Hepatocyte (in vitro differentiated cells): ENCODE measurements at regions not wholly inside any gene's neighbourhood (a gene's known extent, or its start where the extent isn't known, plus 50 kb on each side); places are given as distances from the start of the nearest gene placed in this dataset.

Source experiments
- DNase-seq: peaks from one replicate; pipeline ENCODE4 v3.0.0-alpha.2; 2016; ENCODE audit warnings: low spot score
- H2AFZ ChIP-seq: fragments of 200-600 bp; sonication (generic); 2 replicates; pipeline ENCODE4 v1.6.0; 2016; ENCODE audit warnings: antibody characterized with exemption, mild to moderate bottlenecking
- H3K27ac ChIP-seq: fragments of 200-600 bp; sonication (generic); 2 replicates; pipeline ENCODE4 v1.5.1; 2016; ENCODE audit warnings: mild to moderate bottlenecking
- H3K27me3 ChIP-seq: fragments of 200-600 bp; sonication (generic); 2 replicates; pipeline ENCODE4 v1.6.1; 2016
- H3K36me3 ChIP-seq: fragments of 200-600 bp; sonication (generic); replicated peaks from 2 replicates; pipeline ENCODE4 v1.5.1; 2016; ENCODE audit warnings: low read depth; ENCODE audit not compliant: insufficient read depth
- H3K4me1 ChIP-seq: fragments of 200-600 bp; sonication (generic); 2 replicates; pipeline ENCODE4 v1.5.1; 2016; ENCODE audit warnings: mild to moderate bottlenecking, moderate library complexity; ENCODE audit not compliant: insufficient read depth
- H3K4me2 ChIP-seq: fragments of 200-600 bp; sonication (generic); 2 replicates; pipeline ENCODE4 v1.6.0; 2016
- H3K4me3 ChIP-seq: fragments of 200-600 bp; sonication (generic); 2 replicates; pipeline ENCODE4 v1.5.1; 2016; ENCODE audit warnings: mild to moderate bottlenecking
- H3K79me2 ChIP-seq: fragments of 200-600 bp; sonication (generic); 2 replicates; pipeline ENCODE4 v1.6.0; 2017; ENCODE audit warnings: mild to moderate bottlenecking
- H3K9me2 ChIP-seq: fragments of 200-600 bp; sonication (generic); replicated peaks from 2 replicates; pipeline ENCODE4 v1.6.0; 2017; ENCODE audit warnings: mild to moderate bottlenecking; ENCODE audit not compliant: insufficient read depth
- H3K9me3 ChIP-seq: fragments of 200-600 bp; sonication (generic); 2 replicates; pipeline ENCODE4 v1.5.1; 2016; ENCODE audit warnings: low read depth, mild to moderate bottlenecking
- H4K20me1 ChIP-seq: fragments of 200-600 bp; sonication (generic); 2 replicates; pipeline ENCODE4 v1.6.0; 2016; ENCODE audit warnings: mild to moderate bottlenecking; ENCODE audit not compliant: insufficient read depth, poor library complexity, severe bottlenecking
- CTCF ChIP-seq: fragments of 200-600 bp; sonication (generic); IDR thresholded peaks from 2 replicates; pipeline ENCODE4 v1.5.1; 2016; ENCODE audit warnings: antibody characterized with exemption, mild to moderate bottlenecking; ENCODE audit not compliant: poor library complexity
- EZH2 ChIP-seq: fragments of 200-600 bp; sonication (generic); IDR thresholded peaks from 2 replicates; pipeline ENCODE4 v1.6.1; 2016; ENCODE audit warnings: antibody characterized with exemption, mild to moderate bottlenecking, borderline replicate concordance
- EZH2phosphoT487 ChIP-seq: fragments of 200-600 bp; sonication (generic); IDR thresholded peaks from one replicate; pipeline ENCODE4 v1.6.1; 2018; ENCODE audit warnings: antibody characterized with exemption, mild to moderate bottlenecking, low read depth, moderate library complexity; ENCODE audit not compliant: unreplicated experiment, severe bottlenecking
- WGBS: methylation state at CpG from one replicate; pipeline ENCODE4 v1.1.6; 2016; ENCODE audit warnings: low lambda C conversion rate; ENCODE audit errors: missing lambda C conversion rate; 5-methylcytosine and 5-hydroxymethylcytosine counted together

- Histone ChIP-seq H3K4me1 (no peaks in the 10 kb centered on the region), H3K9me2 (no peaks in the 10 kb centered on the region), H2AFZ (no peak overlapping the region), H3K9me3 (peaks cover 11% of the 10 kb centered on the region), H3K27ac (no peak overlapping the region), H3K4me2 (no peak overlapping the region), H3K36me3 (no peaks in the 10 kb centered on the region), H3K4me3 (no peak overlapping the region), H4K20me1 (no peaks in the 10 kb centered on the region), H3K27me3 (no peaks in the 10 kb centered on the region), H3K79me2 (no peaks in the 10 kb centered on the region)
- WGBS = 89% methylated on average over 1 of the region's 1 CpG
- no peak for DNase-seq
- no peak for TF ChIP-seq CTCF
- TF ChIP-seq EZH2phosphoT487 = no peak
- no peak for TF ChIP-seq EZH2
Measured at GRCh38 chr2:144749188-144749587, 229.3 kb upstream of the ZEB2 start.

- WGBS = 83% methylated on average over 5 of the region's 5 CpGs
- Histone ChIP-seq H3K9me2 (no peaks in the 10 kb centered on the region), H3K4me1 (no peaks in the 10 kb centered on the region), H3K4me3 (no peak overlapping the region), H3K4me2 (no peak overlapping the region), H3K27ac (no peak overlapping the region), H3K79me2 (no peaks in the 10 kb centered on the region), H3K9me3 (peaks cover 11% of the 10 kb centered on the region), H3K27me3 (no peaks in the 10 kb centered on the region), H4K20me1 (no peaks in the 10 kb centered on the region), H2AFZ (no peak overlapping the region), H3K36me3 (no peaks in the 10 kb centered on the region)
- no peak for DNase-seq
- TF ChIP-seq CTCF (no peak), EZH2phosphoT487 (no peak), EZH2 (no peak)
Measured at GRCh38 chr2:144748443-144748842, 228.5 kb upstream of the ZEB2 start.

DNA sequence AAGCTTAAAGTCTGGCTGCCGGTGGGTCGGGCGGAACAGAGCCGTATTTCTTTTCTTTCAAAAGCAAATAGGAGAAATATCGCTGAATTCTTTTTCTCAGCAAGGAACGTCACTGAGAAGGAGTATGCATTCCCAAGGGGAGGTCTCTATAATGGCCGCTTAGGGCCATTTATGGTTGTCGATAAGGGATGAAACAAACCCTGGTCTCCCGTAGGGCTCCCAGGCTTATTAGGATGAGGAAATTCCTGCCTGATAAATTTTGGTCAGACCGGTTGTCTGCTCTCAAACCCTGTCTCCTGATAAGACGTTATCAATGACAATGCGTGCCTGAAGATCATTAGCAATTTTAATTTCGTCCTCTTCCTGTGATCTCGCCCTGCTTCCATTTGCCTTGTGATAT is 227.7 kb upstream of the ZEB2 start:
- Histone ChIP-seq H3K9me3 (peaks cover 11% of the 10 kb centered on the region), H3K4me2 (no peak overlapping the region), H3K9me2 (no peaks in the 10 kb centered on the region), H3K4me3 (no peak overlapping the region), H3K36me3 (no peaks in the 10 kb centered on the region), H3K79me2 (no peaks in the 10 kb centered on the region), H3K27me3 (no peaks in the 10 kb centered on the region), H4K20me1 (no peaks in the 10 kb centered on the region), H3K4me1 (no peaks in the 10 kb centered on the region), H3K27ac (no peak overlapping the region), H2AFZ (no peak overlapping the region)
- TF ChIP-seq EZH2phosphoT487 (no peak), CTCF (no peak), EZH2 (no peak)
- 89% methylated on average over 14 of the region's 14 CpGs for WGBS
- DNase-seq = no peak

GRCh38 chr2:144745424-144745823 is 225.5 kb upstream of the ZEB2 start:
- no peak overlapping the region for H3K4me2 ChIP-seq
- H3K4me1 ChIP-seq = no peaks in the 10 kb centered on the region
- no peak overlapping the region for H3K4me3 ChIP-seq
- no peaks in the 10 kb centered on the region for H3K36me3 ChIP-seq
- H2AFZ ChIP-seq = no peak overlapping the region
- WGBS = 91% methylated on average over 6 of the region's 6 CpGs
- H3K79me2 ChIP-seq = no peaks in the 10 kb centered on the region
- H3K9me3 ChIP-seq = peaks cover 11% of the 10 kb centered on the region
- no peak for TF ChIP-seq EZH2
- TF ChIP-seq EZH2phosphoT487 = no peak
- TF ChIP-seq CTCF = no peak
- no peaks in the 10 kb centered on the region for H3K9me2 ChIP-seq
- no peak for DNase-seq
- no peak overlapping the region for H3K27ac ChIP-seq
- H4K20me1 ChIP-seq = no peaks in the 10 kb centered on the region
- H3K27me3 ChIP-seq = no peaks in the 10 kb centered on the region
